Activated CD4-positive, CD25-positive, alpha-beta regulatory T cell treated with anti-CD3 and anti-CD28 coated beads, Interleukin-2, amount 50 U/mL, for 24 hours (primary cell): ENCODE measurements at regions not wholly inside any gene's neighbourhood (a gene's known extent, or its start where the extent isn't known, plus 50 kb on each side); places are given as distances from the start of the nearest gene placed in this dataset.
"Not testable (repeated sequence)": the region's sequence is repeated elsewhere in the genome, so short reads cannot be mapped to it uniquely, and the experiment has no call there.

Source experiments
- ATAC-seq, 2 donors: fragments of 150-1000 bp; cut with Tn5 transposase; one replicate each; pipeline ENCODE4 v1.10.0; 2021; ENCODE audit warnings: mild to moderate bottlenecking in 1 of 2, moderate library complexity in 1 of 2

DNA sequence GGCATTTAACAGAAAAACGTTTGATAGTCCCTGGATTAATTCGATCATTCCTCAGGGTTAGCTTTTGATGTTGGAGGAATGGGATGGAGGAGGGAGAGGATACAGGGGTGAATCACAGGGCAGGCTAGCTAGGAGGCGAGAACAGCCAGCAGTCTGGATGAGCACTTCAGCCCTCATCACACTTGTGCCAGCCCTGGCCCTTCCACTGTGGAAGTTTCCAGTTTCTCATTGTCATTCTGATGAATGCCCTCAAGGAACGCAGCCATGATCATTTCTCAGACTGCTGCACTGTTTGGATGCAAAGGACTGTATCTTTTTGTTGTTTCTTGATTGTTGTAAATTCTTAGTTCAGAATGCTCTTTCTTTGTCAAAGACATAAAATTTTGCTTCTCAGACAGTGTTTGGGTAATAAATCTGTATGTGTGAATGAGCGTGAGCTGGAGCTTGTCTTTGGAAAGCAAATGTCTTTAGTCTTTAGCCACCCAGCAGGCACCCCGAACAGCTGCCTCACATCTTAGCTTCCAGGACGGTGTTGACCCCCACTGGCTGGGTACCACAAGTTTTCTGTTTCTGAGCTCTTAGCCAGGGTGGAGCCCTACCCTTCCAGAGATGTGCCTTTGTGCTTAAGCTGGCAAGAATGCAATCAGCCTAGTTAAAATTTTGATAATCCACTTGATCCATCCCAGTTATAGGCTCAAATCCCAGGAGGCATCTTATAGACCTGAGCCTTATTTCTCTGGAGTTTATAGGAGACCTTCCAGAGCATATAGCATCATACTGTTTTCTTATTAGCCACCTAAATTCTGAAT, 121.1 kb downstream of the PDCD6IP start:
- ATAC-seq: no peak

DNA sequence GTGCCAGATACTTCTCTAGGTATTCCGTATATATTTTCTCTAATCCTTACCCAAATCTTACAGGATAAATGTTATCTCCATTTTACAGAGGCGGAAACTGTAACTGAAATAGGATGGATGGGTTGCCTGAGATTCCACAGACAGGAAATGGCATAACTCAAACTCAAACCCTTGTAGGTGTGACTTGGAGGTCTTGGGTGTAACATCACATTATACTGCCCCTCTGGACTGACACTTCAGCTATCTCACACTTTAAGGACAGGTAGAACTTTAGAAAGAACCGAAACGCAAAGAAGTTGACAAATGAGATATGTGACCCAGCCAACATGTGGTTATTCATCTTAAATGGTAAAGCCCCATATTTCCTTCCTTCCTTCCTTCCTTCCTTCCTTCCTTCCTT, 122.1 kb downstream of the PDCD6IP start:
- no peak for ATAC-seq

DNA sequence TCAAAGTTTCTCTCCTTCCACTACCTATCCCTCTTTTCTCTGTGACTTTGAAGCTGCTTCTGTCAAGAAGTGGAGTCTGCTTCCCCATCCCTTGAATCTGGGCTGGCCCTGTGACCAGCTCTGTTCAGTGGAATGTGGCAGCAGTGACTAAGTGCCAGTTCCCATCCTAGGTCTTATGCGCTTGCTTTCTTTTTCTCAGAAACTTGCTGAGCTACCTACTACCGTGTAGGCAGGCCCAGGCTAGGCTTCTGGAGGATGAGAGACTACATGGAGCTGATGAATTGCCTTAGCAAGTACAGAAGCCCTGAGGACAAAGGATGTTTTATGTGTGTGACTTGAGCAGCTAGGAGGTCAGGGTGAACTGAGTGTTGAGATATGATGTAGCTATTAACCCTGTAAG, 123.2 kb downstream of the PDCD6IP start:
- ATAC-seq: no peak

DNA sequence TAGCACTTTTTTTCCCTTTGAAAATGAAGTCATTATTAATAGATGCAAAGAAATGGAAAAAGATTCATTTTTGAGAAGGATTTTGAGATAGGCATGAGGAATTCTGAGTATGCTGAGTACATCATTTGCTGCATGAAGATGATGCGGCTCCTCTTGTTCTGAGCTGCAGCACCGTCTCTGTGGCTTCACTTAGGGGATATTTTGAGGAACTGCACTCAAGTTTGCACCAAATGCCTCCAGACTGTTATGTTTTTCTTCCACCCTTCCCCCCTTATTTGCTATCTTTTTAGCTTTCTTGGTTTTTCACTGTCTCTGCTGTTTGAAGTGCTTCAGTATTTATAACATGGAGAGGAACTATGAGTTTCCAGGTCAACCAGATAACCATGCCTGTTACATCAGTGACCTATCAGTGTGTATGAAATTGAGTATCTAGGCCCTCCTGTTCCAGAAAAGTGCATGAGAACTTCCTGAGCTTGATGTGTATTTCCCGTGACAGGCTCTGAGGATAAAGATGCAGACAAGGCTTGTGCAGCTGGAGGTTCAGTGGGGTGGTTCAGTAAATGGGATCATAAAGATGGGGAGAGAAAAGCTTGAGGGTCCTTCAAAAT, 128.7 kb downstream of the PDCD6IP start:
- ATAC-seq: no peak

DNA sequence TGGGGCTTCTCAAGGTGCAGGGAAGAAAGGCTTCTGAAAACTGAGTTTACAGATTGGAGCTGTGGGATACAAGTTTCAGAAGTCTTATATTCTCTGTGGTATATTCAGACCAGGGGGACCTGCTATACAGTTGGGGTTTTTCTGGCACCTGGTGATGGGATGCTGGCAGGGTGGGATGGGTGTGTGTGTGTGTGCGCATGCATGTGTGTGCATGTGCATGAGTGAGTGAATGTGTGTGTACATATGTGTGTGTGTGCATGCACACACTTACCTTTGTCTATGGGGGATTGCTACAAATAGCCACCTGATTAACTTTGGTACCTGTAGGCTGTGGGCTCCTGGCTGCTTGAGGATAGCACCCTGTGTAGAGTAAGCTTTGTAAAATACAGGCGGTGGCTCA, 131.4 kb downstream of the PDCD6IP start:
- ATAC-seq: no peak

DNA sequence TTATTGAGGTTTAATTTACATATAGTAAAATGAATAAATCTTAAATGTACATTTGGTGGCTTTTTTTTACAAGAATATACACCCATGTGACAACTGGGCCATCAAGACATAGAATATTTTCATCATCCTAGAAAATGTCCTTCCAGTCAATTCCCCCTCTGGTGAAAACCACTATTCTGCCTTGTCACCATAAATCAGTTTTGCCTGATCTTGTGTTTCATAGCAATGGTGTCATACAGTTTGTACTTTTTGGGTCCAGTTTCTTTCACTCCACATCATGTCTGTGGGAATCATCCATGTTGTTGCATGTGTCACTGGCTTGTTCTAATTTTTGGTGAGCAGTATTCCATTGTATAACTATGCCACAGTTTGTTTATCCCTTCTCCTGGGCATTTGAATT, 133.1 kb downstream of the PDCD6IP start:
- ATAC-seq: no peak

DNA sequence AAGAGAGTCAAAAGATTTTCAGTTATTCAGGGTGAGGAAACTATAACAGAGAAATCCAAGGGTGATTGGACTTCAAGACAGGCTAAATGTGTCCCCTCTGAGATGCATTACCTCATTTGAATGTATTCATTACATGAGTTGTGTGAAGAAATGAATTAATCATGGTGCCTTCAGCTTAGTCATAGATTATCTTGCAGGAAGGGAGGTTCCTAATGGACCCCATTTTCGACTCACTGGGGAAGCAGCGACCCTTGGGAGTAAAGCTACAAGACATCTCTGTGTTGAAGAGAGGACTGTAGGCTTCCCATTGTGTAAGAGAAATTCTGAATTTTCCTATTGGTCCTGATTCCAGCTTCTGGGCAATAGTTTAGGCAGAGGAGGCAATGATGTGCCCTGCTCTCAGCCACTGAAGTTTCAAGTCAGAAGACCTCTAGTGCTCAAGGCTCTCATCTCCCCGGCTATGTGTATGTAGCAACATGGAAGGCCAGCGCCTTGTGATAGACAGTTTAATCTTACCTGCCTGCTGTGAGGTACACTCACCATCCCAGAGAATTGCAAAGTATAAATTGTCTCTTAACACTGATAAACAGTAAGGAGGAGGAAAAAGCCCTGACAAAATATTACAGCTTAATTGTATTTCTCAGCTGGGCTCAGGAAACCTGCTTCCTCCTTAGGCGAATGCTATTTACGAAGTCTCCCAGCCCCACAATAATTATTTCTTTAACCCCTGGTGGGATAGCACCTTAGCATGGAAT, 133.8 kb downstream of the PDCD6IP start:
- ATAC-seq: no peak

DNA sequence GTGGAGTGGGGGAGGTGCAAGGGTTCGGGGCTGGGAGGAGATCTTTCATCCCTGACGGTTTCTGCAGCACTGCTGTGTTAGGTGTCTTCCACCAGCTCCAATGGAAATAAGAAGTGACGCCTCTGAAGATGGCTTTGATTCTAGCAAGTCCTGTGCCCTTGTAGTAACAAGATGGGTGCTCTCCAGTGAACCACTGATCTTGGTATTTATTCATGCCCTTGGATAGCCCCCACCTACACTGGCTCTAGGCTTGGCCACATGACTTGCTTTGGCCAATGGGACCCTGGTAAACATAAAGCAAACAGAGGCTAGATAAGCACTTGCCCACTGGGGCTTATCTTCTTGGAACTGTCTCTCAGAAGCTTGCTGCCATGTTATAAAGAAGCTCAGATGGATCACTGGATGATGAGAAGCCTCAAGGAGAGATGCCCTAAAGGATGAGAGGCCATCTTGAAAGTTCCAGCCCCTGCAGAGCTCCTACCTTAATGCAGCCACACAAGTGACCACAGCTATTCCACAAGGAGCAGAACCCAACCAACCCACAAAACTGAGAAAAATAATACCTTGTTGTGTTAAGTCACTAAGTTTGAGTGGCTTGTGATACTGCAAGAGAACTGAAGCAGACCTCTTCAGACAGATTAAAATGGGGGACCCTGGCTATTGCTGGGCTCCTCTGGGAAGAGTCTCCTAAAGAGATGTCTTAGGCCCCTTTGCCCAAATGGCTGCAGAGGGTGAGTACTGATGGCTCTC, 137.9 kb downstream of the PDCD6IP start:
- ATAC-seq: no peak

DNA sequence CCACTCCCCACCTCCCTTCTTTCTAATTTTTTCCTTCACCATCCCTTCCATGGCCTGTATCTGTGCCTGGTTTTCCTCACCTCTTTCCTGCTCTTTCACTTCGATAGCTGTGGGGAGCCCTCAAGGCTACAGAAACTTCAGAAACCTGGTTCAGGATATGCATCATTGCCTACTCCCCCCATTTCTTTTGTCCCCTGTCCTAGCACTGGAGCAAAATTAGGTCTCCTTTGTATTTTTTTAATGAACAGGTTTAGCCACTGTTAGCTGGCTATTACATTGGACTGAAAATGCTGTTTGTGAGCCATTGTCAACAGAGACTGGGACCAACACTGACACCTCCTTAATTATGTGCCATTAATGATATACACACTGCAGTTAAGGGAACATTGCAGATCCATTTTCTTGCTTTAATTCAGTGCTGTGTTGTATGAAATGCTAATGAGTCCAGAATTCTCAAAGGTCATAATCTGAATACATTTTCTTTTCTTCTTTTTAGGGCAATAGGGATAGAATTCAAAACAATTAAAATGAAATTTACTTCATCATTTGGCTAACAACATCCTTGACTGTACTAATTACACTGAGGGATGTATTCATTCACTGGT, 138.6 kb downstream of the PDCD6IP start:
- no peak for ATAC-seq

DNA sequence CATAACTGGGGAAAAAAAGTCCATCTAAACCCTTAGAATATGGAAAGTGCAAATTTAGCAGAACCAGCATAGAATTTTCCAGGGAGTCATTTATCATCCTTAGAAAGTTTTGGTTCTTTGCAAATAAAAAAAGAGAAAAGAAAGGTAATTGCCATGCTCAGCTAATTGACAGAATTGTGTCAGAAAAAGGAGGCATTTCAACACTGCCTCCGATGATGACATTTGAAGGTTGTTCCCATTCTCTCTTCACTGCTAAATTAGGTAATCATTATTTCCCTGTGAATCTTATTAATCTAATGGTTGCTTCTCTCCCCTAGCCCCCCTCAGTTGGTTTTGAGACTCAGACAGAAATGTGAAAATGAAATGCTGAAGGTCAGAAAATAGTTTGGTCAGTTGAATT, 139.2 kb downstream of the PDCD6IP start:
- no peak for ATAC-seq

DNA sequence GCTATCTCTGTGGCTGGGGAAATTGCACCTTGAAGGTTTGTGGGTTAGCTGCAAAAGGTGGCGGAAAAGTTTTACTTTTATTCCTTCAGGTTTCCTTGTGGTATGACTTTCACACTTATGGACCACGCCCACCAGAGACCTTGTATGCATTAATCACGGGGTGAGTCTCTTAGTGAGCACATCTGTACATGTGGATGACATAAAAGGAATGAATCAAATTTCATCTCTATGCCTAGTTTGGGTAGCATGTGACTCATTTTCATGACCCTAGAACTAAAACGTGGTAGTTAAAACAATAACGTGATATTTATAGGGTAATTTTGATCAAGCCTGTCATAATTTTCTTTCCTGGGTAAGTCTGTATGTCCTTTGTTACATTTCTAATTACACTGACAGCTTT, 141.7 kb downstream of the PDCD6IP start:
- no peak for ATAC-seq

DNA sequence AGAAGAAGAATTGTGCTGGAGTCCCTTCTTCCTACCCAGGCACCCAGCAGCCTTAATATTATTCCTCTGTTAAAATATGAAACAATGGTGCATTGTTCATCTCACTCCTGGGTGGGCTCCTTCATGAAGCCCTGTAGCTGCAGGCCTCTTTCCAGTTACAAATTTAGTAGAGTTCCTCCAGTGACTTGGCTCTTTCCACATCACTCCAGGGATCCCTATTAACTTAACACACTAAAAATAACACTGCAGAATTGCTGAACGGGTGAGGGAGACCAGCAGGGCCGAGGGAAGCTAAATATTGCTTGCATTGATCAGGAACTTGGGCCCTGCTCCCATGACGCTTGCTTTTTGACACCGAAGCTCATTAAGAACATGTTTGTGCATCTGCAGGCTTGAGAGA, 142.3 kb downstream of the PDCD6IP start:
- no peak for ATAC-seq

DNA sequence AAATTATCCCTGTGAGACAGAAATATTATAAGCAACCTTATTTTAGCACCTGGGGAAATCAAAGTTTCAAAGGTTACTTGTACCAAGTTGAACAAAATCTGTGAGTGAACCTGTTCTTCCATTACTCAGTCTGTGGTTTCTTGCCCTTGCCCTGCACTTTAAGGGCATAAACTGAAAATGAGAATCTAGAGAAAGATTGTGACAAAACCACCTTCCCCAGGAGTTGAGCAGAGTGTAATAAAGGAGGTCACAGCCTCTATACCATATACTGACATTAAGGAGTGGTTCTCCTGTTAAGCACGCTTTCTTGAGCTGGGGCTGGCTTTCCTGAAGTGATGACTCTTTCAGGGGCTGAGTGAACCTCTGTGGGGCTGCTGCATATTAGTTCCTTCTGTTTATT, 143.4 kb downstream of the PDCD6IP start:
- ATAC-seq: no peak

DNA sequence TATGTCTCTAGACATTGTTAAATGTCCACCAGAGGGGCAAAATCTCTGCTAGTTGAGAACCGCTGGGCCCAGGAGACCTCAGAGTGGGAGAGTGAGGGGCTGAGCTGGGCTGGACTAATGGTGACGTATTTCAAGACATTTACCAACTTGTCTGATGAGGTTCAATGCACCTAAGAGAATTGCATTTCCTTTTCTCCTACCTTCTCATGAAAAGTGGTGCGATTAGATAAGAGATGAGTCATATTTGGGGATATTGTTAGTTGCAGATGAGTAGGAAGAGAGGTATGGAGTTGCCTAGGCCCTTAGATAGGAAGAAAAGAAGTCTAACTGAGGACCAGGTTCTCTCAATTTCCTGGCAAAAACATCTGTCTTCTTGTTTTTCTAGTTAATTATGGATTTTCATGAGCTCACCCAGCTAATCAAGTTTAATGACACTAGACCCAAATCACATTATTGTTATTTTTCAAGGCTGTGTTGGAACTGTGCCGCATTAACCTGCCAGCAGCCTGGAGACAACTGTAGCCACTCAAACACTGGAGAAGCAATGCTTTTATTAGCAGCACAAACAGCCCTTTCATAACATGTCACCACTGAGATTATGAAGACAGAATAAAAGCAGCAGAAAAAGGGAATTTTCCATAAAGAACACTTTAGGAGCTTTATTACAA, 144.2 kb downstream of the PDCD6IP start:
- no peak for ATAC-seq

DNA sequence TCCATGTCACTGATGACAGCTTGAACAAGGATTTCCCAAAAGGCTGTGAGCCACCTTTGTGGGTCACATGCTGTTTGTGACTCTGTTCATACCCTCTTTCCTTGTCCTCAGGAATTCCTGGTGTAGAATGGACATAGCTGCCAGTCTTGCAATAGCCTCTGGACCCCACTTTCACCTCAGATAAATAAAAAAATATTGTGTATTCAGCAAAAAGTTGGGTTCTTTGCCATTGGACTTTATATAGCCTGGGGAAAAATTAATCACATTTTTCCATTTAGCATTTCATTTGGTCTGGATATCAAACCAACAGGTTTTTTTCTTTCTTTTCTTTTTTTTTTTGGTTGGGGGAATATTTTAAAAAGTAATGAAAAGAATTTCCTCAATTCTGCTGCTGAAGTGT, 144.8 kb downstream of the PDCD6IP start:
- no peak for ATAC-seq

DNA sequence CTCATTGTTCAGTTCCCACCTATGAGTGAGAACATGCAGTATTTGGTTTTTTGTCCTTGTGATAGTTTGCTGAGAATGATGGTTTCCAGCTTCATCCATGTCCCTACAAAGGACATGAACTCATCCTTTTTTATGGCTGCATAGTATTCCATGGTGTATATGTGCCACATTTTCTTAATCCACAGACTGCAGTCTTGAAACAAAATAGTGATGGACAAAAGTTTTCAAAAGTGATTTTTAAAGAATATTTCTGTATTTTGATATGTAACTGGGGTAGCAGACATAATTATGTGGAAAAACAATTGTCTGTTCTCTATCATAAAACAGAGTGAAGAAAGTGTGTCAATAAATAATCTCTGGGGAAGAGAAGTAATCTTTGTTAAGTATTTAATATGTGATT, 148.2 kb downstream of the PDCD6IP start:
- not testable (repeated sequence) for ATAC-seq

DNA sequence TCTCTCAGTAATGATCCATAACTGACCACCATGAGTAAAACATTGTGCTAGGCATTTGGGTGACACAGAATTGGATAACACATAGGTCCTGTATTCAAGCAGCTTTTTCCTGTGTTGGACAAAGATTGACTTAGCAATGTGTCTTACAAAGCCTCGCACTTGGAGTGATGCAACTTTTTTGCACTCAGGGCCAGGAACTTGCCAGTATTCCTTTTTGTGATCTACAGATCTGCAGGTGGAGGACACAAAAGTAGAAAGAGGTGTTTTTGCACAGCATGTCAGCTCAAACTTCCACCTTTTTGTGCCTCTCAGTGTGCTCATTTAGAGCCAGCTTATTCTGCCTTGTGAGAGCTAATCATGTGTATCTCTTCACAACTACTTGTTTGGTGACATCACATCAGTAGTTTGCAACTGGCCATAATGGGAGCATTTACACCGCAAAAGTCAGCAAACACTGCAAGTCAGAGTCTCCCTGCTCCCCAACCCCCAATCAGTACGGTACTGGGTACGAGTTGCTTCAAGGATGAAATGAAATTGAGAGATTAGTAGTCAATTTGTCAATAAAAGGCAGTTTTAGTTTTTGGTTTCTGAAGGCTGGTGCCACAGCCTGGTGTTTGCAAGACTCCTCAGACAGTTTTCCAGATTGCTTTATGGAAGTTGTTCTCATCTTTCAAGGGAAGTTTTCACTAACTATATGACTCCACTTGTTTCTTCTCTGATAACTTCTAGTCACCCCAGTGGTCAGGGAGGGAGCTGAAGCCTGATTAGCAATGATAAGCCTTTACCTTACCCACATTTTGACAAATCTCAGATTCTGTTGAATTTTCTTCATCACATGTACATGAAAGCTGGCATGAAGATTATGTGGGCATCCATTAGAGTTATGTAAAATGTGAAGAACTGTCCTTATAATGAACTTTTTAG, 149.1 kb downstream of the PDCD6IP start:
- no peak for ATAC-seq

DNA sequence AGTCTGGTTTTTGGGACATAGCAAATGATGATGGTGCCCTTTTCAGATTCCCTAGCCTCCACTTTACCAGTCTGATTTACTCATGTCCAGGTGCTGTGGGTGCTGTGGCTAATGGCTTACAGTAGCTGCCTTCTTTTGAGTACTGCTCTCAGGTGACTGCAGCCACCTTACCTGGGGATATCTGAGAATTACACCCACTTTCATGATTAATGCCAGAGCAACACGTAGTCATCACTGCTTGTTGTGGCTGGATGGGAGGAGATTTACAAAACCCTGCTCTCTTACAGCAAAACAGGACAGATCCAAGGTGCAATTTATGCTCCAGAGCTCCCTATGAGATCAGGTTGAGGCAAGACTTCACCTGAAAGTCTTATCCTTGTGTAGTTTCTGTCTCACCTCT, 150.6 kb downstream of the PDCD6IP start:
- ATAC-seq: no peak

DNA sequence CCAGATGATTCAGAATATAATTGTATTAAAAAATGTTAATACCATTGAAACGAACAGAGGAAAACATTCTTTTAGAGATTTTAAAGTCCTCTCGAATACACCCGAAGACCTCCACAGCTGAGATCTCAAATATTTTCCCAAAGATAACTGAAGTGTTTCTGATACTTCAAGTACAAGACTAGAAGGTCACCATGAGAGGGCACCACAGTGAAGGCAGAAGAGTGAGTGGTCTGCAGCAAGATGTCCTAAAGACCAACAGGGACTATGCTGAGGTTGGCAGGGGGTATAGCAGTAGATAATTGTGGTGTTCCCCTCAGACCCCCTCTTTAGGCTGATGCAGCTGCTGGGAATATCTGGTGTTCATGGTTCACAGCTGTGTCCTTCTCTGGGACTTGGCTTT, 156.5 kb downstream of the PDCD6IP start:
- no peak for ATAC-seq

DNA sequence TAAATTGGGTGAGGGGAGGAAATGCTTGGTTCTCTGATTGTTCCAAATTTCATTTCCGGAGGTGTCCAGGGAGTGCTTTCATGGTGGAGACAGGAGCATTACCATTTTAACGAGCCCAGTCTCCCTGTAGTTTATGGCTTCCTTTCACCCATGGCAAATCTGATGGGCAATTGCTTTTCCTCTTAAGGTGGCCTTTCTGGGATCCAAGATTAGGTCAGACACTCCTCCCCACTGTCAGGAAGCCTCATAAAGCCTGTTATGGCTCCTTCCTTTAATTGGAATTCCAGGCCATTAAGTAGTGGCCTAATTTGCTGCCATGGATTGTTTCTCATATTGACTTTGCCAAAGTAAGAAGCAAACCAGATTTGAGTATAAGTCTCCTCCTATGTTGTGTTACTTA, 157.8 kb downstream of the PDCD6IP start:
- no peak for ATAC-seq

DNA sequence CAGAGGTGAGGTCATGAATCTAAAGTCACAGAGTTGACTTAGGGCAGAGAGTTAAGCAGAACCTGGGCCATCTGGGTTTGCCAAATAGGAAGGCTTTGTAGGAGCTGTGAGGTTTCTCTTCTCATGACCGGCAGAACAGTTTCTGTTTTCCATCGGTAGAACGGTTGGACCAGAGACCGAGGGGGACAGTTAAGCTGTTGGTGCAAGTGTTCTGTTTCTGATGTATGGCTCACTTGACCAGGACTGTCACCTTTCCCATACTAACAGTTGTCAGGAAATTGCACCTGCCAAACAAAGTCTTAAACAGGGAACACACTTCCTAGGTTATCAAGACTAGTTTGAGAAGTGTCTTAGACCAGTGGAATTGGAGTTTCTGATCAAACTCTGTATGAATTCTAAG, 158.3 kb downstream of the PDCD6IP start:
- ATAC-seq: no peak
